H9 (cell line): ENCODE measurements at regions not wholly inside any gene's neighbourhood (a gene's known extent, or its start where the extent isn't known, plus 50 kb on each side); places are given as distances from the start of the nearest gene placed in this dataset.

Experiments
- DNase-seq: peaks from one replicate; pipeline ENCODE4 v3.0.0-alpha.2; 2017
- H2AFZ ChIP-seq: one replicate; pipeline ENCODE4 v1.6.1; 2013; ENCODE audit warnings: mild to moderate bottlenecking, low read length, control low read depth, moderate library complexity
- H2AK5ac ChIP-seq: 2 replicates; pipeline ENCODE4 v1.6.1; 2013; ENCODE audit warnings: low read length, control low read depth, mixed read lengths; ENCODE audit not compliant: insufficient read length
- H2BK120ac ChIP-seq: one replicate; pipeline ENCODE4 v1.6.1; 2013; ENCODE audit warnings: low read depth, mild to moderate bottlenecking, low read length, control low read depth, inconsistent platforms; ENCODE audit not compliant: poor library complexity, severe bottlenecking
- H2BK12ac ChIP-seq: 2 replicates; pipeline ENCODE4 v1.6.1; 2013; ENCODE audit warnings: low read length, control low read depth, mixed read lengths, low read depth; ENCODE audit not compliant: insufficient read length
- H2BK15ac ChIP-seq: 2 replicates; pipeline ENCODE4 v1.6.1; 2013; ENCODE audit warnings: low read depth, low read length, control low read depth
- H2BK20ac ChIP-seq: one replicate; pipeline ENCODE4 v1.6.1; 2013; ENCODE audit warnings: low read depth, mild to moderate bottlenecking, low read length, control low read depth, inconsistent platforms; ENCODE audit not compliant: poor library complexity, severe bottlenecking
- H2BK5ac ChIP-seq: 2 replicates; pipeline ENCODE4 v1.6.1; 2013; ENCODE audit warnings: low read length, control low read depth, mixed read lengths; ENCODE audit not compliant: insufficient read length
- H3K14ac ChIP-seq: 2 replicates; pipeline ENCODE4 v1.6.1; 2013; ENCODE audit warnings: low read length, control low read depth; ENCODE audit not compliant: insufficient read depth
- H3K18ac ChIP-seq: 2 replicates; pipeline ENCODE4 v1.6.1; 2013; ENCODE audit warnings: low read depth, mild to moderate bottlenecking, mixed read lengths, low read length, control low read depth; ENCODE audit not compliant: insufficient read length
- H3K23ac ChIP-seq: 2 replicates; pipeline ENCODE4 v1.6.1; 2013; ENCODE audit warnings: low read length, control low read depth, mixed read lengths, low read depth; ENCODE audit not compliant: insufficient read length
- H3K23me2 ChIP-seq: 2 replicates; pipeline ENCODE4 v1.6.1; 2013; ENCODE audit warnings: low read depth, mild to moderate bottlenecking, mixed read lengths, low read length, control low read depth; ENCODE audit not compliant: insufficient read length, poor library complexity, severe bottlenecking
- H3K27ac ChIP-seq: 2 replicates; pipeline ENCODE4 v1.5.1; 2013; ENCODE audit warnings: low read length, control low read depth, mixed read lengths, low read depth; ENCODE audit not compliant: insufficient read length
- H3K27me3 ChIP-seq: 2 replicates; pipeline ENCODE4 v1.6.1; 2013; ENCODE audit warnings: low read length, control low read depth, inconsistent platforms; ENCODE audit not compliant: insufficient read depth
- H3K4ac ChIP-seq: 2 replicates; pipeline ENCODE4 v1.6.1; 2013; ENCODE audit warnings: low read depth, mild to moderate bottlenecking, control low read depth, inconsistent platforms, low read length, moderate library complexity
- H3K4me1 ChIP-seq: 2 replicates; pipeline ENCODE4 v1.6.1; 2013; ENCODE audit warnings: low read length, control low read depth, inconsistent platforms; ENCODE audit not compliant: insufficient read depth
- H3K4me2 ChIP-seq: 2 replicates; pipeline ENCODE4 v1.6.1; 2013; ENCODE audit warnings: low read length, control low read depth, mixed read lengths; ENCODE audit not compliant: insufficient read length, insufficient read depth
- H3K56ac ChIP-seq: 2 replicates; pipeline ENCODE4 v1.6.1; 2013; ENCODE audit warnings: low read depth, mild to moderate bottlenecking, mixed read lengths, low read length, control low read depth; ENCODE audit not compliant: insufficient read length
- H3K79me1 ChIP-seq: 2 replicates; pipeline ENCODE4 v1.6.1; 2013; ENCODE audit warnings: low read depth, mild to moderate bottlenecking, moderate library complexity, low read length, control low read depth, inconsistent platforms; ENCODE audit not compliant: insufficient read depth, poor library complexity, severe bottlenecking
- H3K79me2 ChIP-seq: 2 replicates; pipeline ENCODE4 v1.6.1; 2013; ENCODE audit warnings: low read length, control low read depth, inconsistent platforms; ENCODE audit not compliant: insufficient read depth
- H3K9ac ChIP-seq: 2 replicates; pipeline ENCODE4 v1.6.1; 2013; ENCODE audit warnings: low read length, control low read depth, mixed read lengths; ENCODE audit not compliant: insufficient read length; ENCODE audit errors: extremely low read depth
- H3K9me3 ChIP-seq: one replicate; pipeline ENCODE4 v1.6.1; 2013; ENCODE audit warnings: low read depth, low read length, inconsistent platforms; ENCODE audit not compliant: control insufficient read depth
- H3T11ph ChIP-seq: one replicate; pipeline ENCODE4 v1.6.1; 2013; ENCODE audit warnings: mild to moderate bottlenecking, low read length, control low read depth, inconsistent platforms
- H4K20me1 ChIP-seq: one replicate; pipeline ENCODE4 v1.6.1; 2013; ENCODE audit not compliant: control insufficient read depth, insufficient read length, insufficient read depth
- H4K5ac ChIP-seq: 2 replicates; pipeline ENCODE4 v1.6.1; 2013; ENCODE audit warnings: low read depth, mild to moderate bottlenecking, mixed read lengths, low read length, control low read depth; ENCODE audit not compliant: insufficient read length
- H4K8ac ChIP-seq: replicated peaks from 2 replicates; pipeline ENCODE4 v1.6.1; 2013; ENCODE audit warnings: low read length, control low read depth, mixed read lengths, low read depth; ENCODE audit not compliant: insufficient read length
- H4K91ac ChIP-seq: 2 replicates; pipeline ENCODE4 v1.6.1; 2013; ENCODE audit warnings: low read depth, mild to moderate bottlenecking, moderate library complexity, mixed read lengths, low read length, control low read depth; ENCODE audit not compliant: insufficient read length
- H3K27ac Mint-ChIP-seq, 3 experiments: 2 replicates in 2 of 3; 3 replicates in 1 of 3; pipeline ENCODE4 v1.8.0; 2020 to 2021; ENCODE audit warnings: mixed read lengths in 3 of 3, mild to moderate bottlenecking in 1 of 3, moderate library complexity in 1 of 3
- H3K27me3 Mint-ChIP-seq: 2 replicates; pipeline ENCODE4 v1.8.0; 2021; ENCODE audit warnings: low read depth, mild to moderate bottlenecking, moderate library complexity, mixed read lengths
- H3K36me3 Mint-ChIP-seq, 3 experiments: 2 replicates in 2 of 3; 3 replicates in 1 of 3; pipeline ENCODE4 v1.8.0; 2020 to 2021; ENCODE audit warnings: low read depth in 3 of 3, mixed read lengths in 3 of 3; ENCODE audit not compliant: insufficient read depth in 1 of 3
- H3K4me1 Mint-ChIP-seq, 2 experiments: 2 replicates each; pipeline ENCODE4 v1.8.0; 2020; ENCODE audit warnings: mixed read lengths in 2 of 2
- H3K4me3 Mint-ChIP-seq, 2 experiments: 2 replicates in 1 of 2; 3 replicates in 1 of 2; pipeline ENCODE4 v1.8.0; 2020 to 2021; ENCODE audit warnings: mild to moderate bottlenecking in 2 of 2, mixed read lengths in 2 of 2, moderate library complexity in 1 of 2
- H3K9me3 Mint-ChIP-seq, 2 experiments: 2 replicates in 1 of 2; 3 replicates in 1 of 2; pipeline ENCODE4 v1.8.0; 2020; ENCODE audit warnings: mild to moderate bottlenecking in 2 of 2, mixed read lengths in 2 of 2, moderate library complexity in 1 of 2
- CTCF ChIP-seq: fragments of 200-600 bp; sonication (generic); conservative IDR thresholded peaks from 3 replicates; pipeline ENCODE4 v1.8.0; 2021; ENCODE audit warnings: antibody characterized with exemption, mild to moderate bottlenecking

GRCh38 chr1:194830387-194830786, 1644.0 kb upstream of the B3GALT2 start:
- Histone ChIP-seq H3K79me1 (no peaks in the 10 kb centered on the region), H4K8ac (no peak overlapping the region), H3K9ac (no peak overlapping the region), H2BK5ac (no peak overlapping the region), H3T11ph (no peak overlapping the region), H2AFZ (no peak overlapping the region), H3K23me2 (no peaks in the 10 kb centered on the region), H2AK5ac (no peak overlapping the region), H3K18ac (no peak overlapping the region), H2BK15ac (no peak overlapping the region), H3K4me1 (no peaks in the 10 kb centered on the region), H3K56ac (no peak overlapping the region), H3K4ac (no peak overlapping the region), H3K27ac (no peak overlapping the region), H4K20me1 (no peaks in the 10 kb centered on the region), H3K4me2 (no peak overlapping the region), H2BK20ac (no peak overlapping the region), H2BK12ac (no peak overlapping the region), H3K9me3 (no peaks in the 10 kb centered on the region), H4K91ac (no peak overlapping the region), H3K14ac (no peak overlapping the region), H4K5ac (no peak overlapping the region), H3K23ac (no peak overlapping the region), H3K27me3 (no peaks in the 10 kb centered on the region), H3K79me2 (no peaks in the 10 kb centered on the region), H2BK120ac (no peak overlapping the region)
- Mint-ChIP-seq H3K27me3 (peaks cover 2% of the 10 kb centered on the region; the same call in 1 of the 2 replicates), H3K36me3 (no peaks in the 10 kb centered on the region), H3K27ac (no peak overlapping the region), H3K4me3 (no peak overlapping the region), H3K4me1 (no peaks in the 10 kb centered on the region), H3K9me3 (no peaks in the 10 kb centered on the region)
- DNase-seq, result no peak
- TF ChIP-seq CTCF, result no peak
